Esophagus muscularis mucosa (tissue), 4 donors: ENCODE measurements at regions not wholly inside any gene's neighbourhood (a gene's known extent, or its start where the extent isn't known, plus 50 kb on each side); places are given as distances from the start of the nearest gene placed in this dataset.
"Not testable (repeated sequence)": the region's sequence is repeated elsewhere in the genome, so short reads cannot be mapped to it uniquely, and the experiment has no call there.

Experiments
- EP300 ChIP-seq: sonication (generic); formaldehyde crosslinking; IDR thresholded peaks from one replicate; pipeline ENCODE4 v1.6.1; 2017; ENCODE audit warnings: antibody characterized with exemption
- POLR2A ChIP-seq: fragments of 450-650 bp; IDR thresholded peaks from one replicate; pipeline ENCODE4 v1.6.1; 2017; ENCODE audit warnings: antibody characterized with exemption, moderate library complexity, mild to moderate bottlenecking, low read depth
- POLR2AphosphoS5 ChIP-seq, 2 donors: sonication (generic); formaldehyde crosslinking; IDR thresholded peaks; one replicate each; pipeline ENCODE4 v1.6.1; 2017; ENCODE audit warnings: antibody characterized with exemption in 2 of 2
- TF ChIP-seq, protein P1 (sequence below), 3 experiments: fragments of 200-600 bp in 2 of 3; fragments of 450-650 bp in 1 of 3; sonication (generic) in 2 of 3; IDR thresholded peaks; one replicate each; pipeline ENCODE4 v1.5.1; 2017 to 2019; ENCODE audit warnings: antibody characterized with exemption in 3 of 3, mild to moderate bottlenecking in 2 of 3, moderate library complexity in 1 of 3

DNA sequence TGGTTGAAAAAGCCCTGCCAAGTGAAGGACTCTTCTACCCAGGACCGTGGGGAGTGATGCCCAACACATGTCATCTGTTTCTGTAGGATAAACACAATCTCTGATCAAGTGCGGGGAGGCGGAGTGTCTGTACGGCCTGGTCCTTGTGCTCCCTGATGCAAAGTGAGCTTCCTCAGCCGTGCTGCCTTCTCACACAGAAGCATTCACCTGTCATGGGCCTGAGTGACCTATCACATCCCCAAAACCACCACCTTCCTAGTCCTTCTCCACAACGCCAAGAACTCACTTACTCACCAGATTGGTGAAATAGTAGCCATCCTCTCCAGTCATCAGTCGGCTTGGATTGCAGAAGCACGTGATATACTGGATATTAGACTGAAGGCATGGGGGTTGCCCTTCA lies 74.4 kb upstream of the KCTD7 start:
- TF ChIP-seq POLR2A; EP300; POLR2AphosphoS5 (IDR thresholded peaks at IDR 0.05): not testable (repeated sequence)
- TF ChIP-seq, protein P1, sequence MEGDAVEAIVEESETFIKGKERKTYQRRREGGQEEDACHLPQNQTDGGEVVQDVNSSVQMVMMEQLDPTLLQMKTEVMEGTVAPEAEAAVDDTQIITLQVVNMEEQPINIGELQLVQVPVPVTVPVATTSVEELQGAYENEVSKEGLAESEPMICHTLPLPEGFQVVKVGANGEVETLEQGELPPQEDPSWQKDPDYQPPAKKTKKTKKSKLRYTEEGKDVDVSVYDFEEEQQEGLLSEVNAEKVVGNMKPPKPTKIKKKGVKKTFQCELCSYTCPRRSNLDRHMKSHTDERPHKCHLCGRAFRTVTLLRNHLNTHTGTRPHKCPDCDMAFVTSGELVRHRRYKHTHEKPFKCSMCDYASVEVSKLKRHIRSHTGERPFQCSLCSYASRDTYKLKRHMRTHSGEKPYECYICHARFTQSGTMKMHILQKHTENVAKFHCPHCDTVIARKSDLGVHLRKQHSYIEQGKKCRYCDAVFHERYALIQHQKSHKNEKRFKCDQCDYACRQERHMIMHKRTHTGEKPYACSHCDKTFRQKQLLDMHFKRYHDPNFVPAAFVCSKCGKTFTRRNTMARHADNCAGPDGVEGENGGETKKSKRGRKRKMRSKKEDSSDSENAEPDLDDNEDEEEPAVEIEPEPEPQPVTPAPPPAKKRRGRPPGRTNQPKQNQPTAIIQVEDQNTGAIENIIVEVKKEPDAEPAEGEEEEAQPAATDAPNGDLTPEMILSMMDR (IDR thresholded peaks at IDR 0.05), result not testable (repeated sequence)
